ENCODE measurements at regions not wholly inside any gene's neighbourhood (a gene's known extent, or its start where the extent isn't known, plus 50 kb on each side); places are given as distances from the start of the nearest gene placed in this dataset.

- no peak for TF ChIP-seq CTCF (IDR thresholded peaks at IDR 0.05)
- intact Hi-C loops (cut with DNase I), result no loop called here
- no peaks in the 10 kb centered on the region for H3K9me3 ChIP-seq
- FAIRE-seq (no peak), DNase-seq (no peak), ATAC-seq (no peak)
- no peak overlapping the region for H3K27ac ChIP-seq
- no peak overlapping the region for H3K4me3 ChIP-seq
- WGBS, 2 donors, result 71 to 88% methylated on average over 4 of the region's 4 CpGs
- no peaks in the 10 kb centered on the region for H3K4me1 ChIP-seq
- H3K36me3 ChIP-seq, result no peaks in the 10 kb centered on the region
- H3K27me3 ChIP-seq, result no peaks in the 10 kb centered on the region
Observed at GRCh38 chr7:19206721-19207120, 61.5 kb upstream of the FERD3L start.

- no peak overlapping the region for H3K4me3 ChIP-seq
- DNase-seq, result no peak
- no peaks in the 10 kb centered on the region for H3K4me1 ChIP-seq
- 43 to 48% methylated on average over 4 of the region's 4 CpGs for WGBS, 2 donors
- TF ChIP-seq CTCF (IDR thresholded peaks at IDR 0.05), result no peak
- no peaks in the 10 kb centered on the region for H3K27me3 ChIP-seq
- FAIRE-seq, result no peak
- no peak overlapping the region for H3K27ac ChIP-seq
- H3K36me3 ChIP-seq, result no peaks in the 10 kb centered on the region
- no peak for ATAC-seq
- no peaks in the 10 kb centered on the region for H3K9me3 ChIP-seq
- intact Hi-C loops (cut with DNase I), result no loop called here
Observed at GRCh38 chr7:19203686-19204085, 58.5 kb upstream of the FERD3L start.

GRCh38 chr7:19202599-19202998 is 57.4 kb upstream of the FERD3L start:
- Histone ChIP-seq H3K4me3 (no peak overlapping the region), H3K4me1 (no peaks in the 10 kb centered on the region), H3K36me3 (no peaks in the 10 kb centered on the region), H3K27ac (no peak overlapping the region), H3K27me3 (no peaks in the 10 kb centered on the region), H3K9me3 (no peaks in the 10 kb centered on the region)
- TF ChIP-seq CTCF (IDR thresholded peaks at IDR 0.05), result no peak
- DNase-seq (no peak), FAIRE-seq (no peak), ATAC-seq (no peak)
- 21 to 25% methylated on average over 2 of the region's 2 CpGs for WGBS, 2 donors
- intact Hi-C loops (cut with DNase I), result no loop called here
